MCF 10A (cell line): ENCODE measurements at regions not wholly inside any gene's neighbourhood (a gene's known extent, or its start where the extent isn't known, plus 50 kb on each side); places are given as distances from the start of the nearest gene placed in this dataset.
"Not testable (repeated sequence)": the region's sequence is repeated elsewhere in the genome, so short reads cannot be mapped to it uniquely, and the experiment has no call there.

ENCODE experiments used
- BruUV-seq: library from RNA; stranded (reverse); fragments of 400-500 nt; replicated peaks from 2 replicates; lab custom pipeline; 2021; lab: Mats Ljungman, UMichigan
- CTCF ChIA-PET: fragments of 300-600 bp; sonication (Branson Sonifier 250); formaldehyde crosslinking; extraction: SDS; loops from one replicate; lab custom pipeline; 2021; ENCODE audit warnings: antibody characterized with exemption, inconsistent platforms; lab: Yijun Ruan, JAX
- POLR2A ChIA-PET: fragments of 300-600, 350-650 bp; sonication (Branson Sonifier 250); formaldehyde crosslinking; extraction: SDS; loops from one replicate; lab custom pipeline; 2020; ENCODE audit warnings: antibody characterized with exemption, inconsistent platforms; lab: Yijun Ruan, JAX
- DNase-seq: peaks from one replicate; pipeline ENCODE4 v3.0.0-alpha.2; 2018; ENCODE audit not compliant: unreplicated experiment
- H3K27ac Mint-ChIP-seq: one replicate; pipeline ENCODE4 v1.8.0; 2022; ENCODE audit warnings: mild to moderate bottlenecking, low read depth, mixed read lengths; ENCODE audit not compliant: unreplicated experiment
- H3K27me3 Mint-ChIP-seq: one replicate; pipeline ENCODE4 v1.8.0; 2022; ENCODE audit warnings: mixed read lengths; ENCODE audit not compliant: insufficient read depth, unreplicated experiment
- H3K36me3 Mint-ChIP-seq: one replicate; pipeline ENCODE4 v1.8.0; 2022; ENCODE audit warnings: mild to moderate bottlenecking, moderate library complexity, mixed read lengths; ENCODE audit not compliant: insufficient read depth, unreplicated experiment
- H3K4me1 Mint-ChIP-seq: one replicate; pipeline ENCODE4 v1.8.0; 2022; ENCODE audit warnings: mixed read lengths; ENCODE audit not compliant: insufficient read depth, unreplicated experiment
- H3K4me3 Mint-ChIP-seq: one replicate; pipeline ENCODE4 v1.8.0; 2022; ENCODE audit warnings: mild to moderate bottlenecking, moderate library complexity, mixed read lengths; ENCODE audit not compliant: unreplicated experiment
- H3K9me3 Mint-ChIP-seq: one replicate; pipeline ENCODE4 v1.8.0; 2022; ENCODE audit warnings: mixed read lengths; ENCODE audit not compliant: unreplicated experiment
- CTCF ChIP-seq: fragments of 200-600 bp; IDR thresholded peaks from one replicate; pipeline ENCODE4 v1.8.0; 2022; ENCODE audit warnings: antibody characterized with exemption, mild to moderate bottlenecking; ENCODE audit not compliant: unreplicated experiment
- intact Hi-C: fragments of 100-400 bp; cut with micrococcal nuclease; formaldehyde crosslinking; loops from 2 replicates; pipeline ENCODE4 v1.14.1; 2022

- TF ChIP-seq CTCF: no peak
- no peak for DNase-seq
- Mint-ChIP-seq H3K36me3 (no peaks in the 10 kb centered on the region), H3K9me3 (peaks cover 8% of the 10 kb centered on the region), H3K27me3 (peaks cover 12% of the 10 kb centered on the region), H3K4me1 (no peaks in the 10 kb centered on the region), H3K4me3 (no peak overlapping the region), H3K27ac (no peak overlapping the region)
- intact Hi-C loops: no loop called here
- ChIA-PET CTCF (no interaction called here), POLR2A (no interaction called here)
- no TSS peak for BruUV-seq
These were observed 176.1 kb upstream of the ADAMTS19 start for GRCh38 chr5:129284010-129284409.

- CTCF ChIA-PET: interaction anchor here (0.6 kb wide), 1 partner anchor 528 kb away, joined by 5 read pairs; no protein-coding TSS in a partner anchor
- H3K27me3 Mint-ChIP-seq, H3K36me3 Mint-ChIP-seq, H3K4me3 Mint-ChIP-seq, DNase-seq, intact Hi-C loops, H3K4me1 Mint-ChIP-seq, H3K9me3 Mint-ChIP-seq, H3K27ac Mint-ChIP-seq, BruUV-seq: not testable (repeated sequence)
- POLR2A ChIA-PET: interaction anchor here (0.6 kb wide), 1 partner anchor 211 kb away, joined by 3 read pairs; no protein-coding TSS in a partner anchor
These were observed 165.9 kb upstream of the ADAMTS19 start for GRCh38 chr5:129294216-129294615.

- no peaks in the 10 kb centered on the region for H3K27me3 Mint-ChIP-seq
- H3K36me3 Mint-ChIP-seq: peaks cover 6% of the 10 kb centered on the region
- H3K4me3 Mint-ChIP-seq: no peak overlapping the region
- H3K27ac Mint-ChIP-seq: no peak overlapping the region
- no peak for DNase-seq
- ChIA-PET POLR2A (no interaction called here), CTCF (interaction anchor here (0.6 kb wide), 1 partner anchor 328 kb away, joined by 3 read pairs; no protein-coding TSS in a partner anchor)
- no peak for TF ChIP-seq CTCF
- no TSS peak for BruUV-seq
- H3K4me1 Mint-ChIP-seq: no peaks in the 10 kb centered on the region
- H3K9me3 Mint-ChIP-seq: peaks cover 21% of the 10 kb centered on the region
- intact Hi-C loops: no loop called here
These were observed 153.4 kb upstream of the ADAMTS19 start for GRCh38 chr5:129306725-129307124.

GRCh38 chr5:129322968-129323367 is 137.1 kb upstream of the ADAMTS19 start:
- no TSS peak for BruUV-seq

More at GRCh38 chr5:129322968-129323367, 137.1 kb upstream of the ADAMTS19 start:
- TF ChIP-seq CTCF: no peak
- H3K4me1 Mint-ChIP-seq: no peaks in the 10 kb centered on the region
- no peaks in the 10 kb centered on the region for H3K27me3 Mint-ChIP-seq
- ChIA-PET POLR2A (interaction anchor here (1.0 kb wide), 1 partner anchor 11 kb away, joined by 3 read pairs; no protein-coding TSS in a partner anchor), CTCF (no interaction called here)
- H3K36me3 Mint-ChIP-seq: no peaks in the 10 kb centered on the region
- H3K9me3 Mint-ChIP-seq: no peaks in the 10 kb centered on the region
- intact Hi-C loops: no loop called here
- no peak overlapping the region for H3K4me3 Mint-ChIP-seq
- peak; percentile 11 for DNase-seq
- no peak overlapping the region for H3K27ac Mint-ChIP-seq
